T-helper 1 cell (primary cell): ENCODE measurements at regions not wholly inside any gene's neighbourhood (a gene's known extent, or its start where the extent isn't known, plus 50 kb on each side); places are given as distances from the start of the nearest gene placed in this dataset.
"Not testable (repeated sequence)": the region's sequence is repeated elsewhere in the genome, so short reads cannot be mapped to it uniquely, and the experiment has no call there.

Experiments
- DNase-seq, 5 donors: peaks; one replicate each; pipeline ENCODE4 v3.0.0-alpha.2; 2012 to 2020

DNA sequence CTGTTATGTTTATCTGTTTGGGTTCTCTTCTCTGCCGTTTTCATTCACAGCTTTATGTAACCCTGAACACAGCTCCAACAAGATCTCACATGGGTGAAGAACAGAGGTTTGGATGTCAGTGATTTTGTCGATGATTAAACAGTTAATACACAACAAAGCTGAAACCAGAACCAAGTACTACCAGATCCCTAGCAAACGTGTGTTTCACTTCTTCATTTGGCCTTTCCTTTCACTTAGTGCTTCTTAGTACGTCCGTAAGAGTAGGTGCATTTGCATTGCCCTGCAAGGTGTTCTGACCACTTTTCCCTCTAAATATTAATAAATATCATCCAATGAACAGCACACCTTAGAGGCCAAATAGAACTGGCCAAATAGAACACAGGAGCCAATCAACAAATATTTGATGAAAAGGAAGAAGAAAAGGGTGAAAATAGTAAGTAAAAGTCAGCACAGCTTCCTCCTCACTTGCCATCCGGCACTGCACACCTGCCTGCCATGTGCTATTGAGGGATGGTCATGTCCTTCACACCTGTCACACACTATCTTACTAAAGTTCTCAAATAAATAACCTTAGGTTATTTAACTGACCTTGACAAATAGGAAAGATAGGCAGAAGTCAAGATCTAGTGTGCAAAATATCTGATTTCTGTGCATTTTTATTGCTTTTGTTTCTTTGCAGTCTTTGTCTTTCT, 252.6 kb upstream of the ANKRD30A start:
- DNase-seq, result no peak

DNA sequence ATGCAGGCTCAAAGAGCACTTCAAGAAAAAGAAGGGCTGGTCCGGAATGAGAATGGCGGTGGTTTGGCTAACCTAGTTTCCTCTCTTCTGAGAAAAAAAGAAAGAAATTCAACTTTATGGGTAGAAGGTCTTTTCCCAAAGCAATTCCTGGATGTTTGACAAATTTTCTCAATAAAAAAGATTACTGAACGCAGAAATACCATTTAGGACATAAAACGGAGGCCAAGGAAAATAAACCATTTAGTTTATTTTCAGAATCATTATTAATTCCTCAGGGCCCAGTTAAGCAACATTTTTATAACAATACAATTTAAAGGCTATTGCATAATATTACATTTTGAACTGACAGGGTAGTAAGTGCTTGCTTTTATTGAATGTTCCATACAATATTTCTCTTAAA, 284.6 kb upstream of the ANKRD30A start:
- no peak for DNase-seq

DNA sequence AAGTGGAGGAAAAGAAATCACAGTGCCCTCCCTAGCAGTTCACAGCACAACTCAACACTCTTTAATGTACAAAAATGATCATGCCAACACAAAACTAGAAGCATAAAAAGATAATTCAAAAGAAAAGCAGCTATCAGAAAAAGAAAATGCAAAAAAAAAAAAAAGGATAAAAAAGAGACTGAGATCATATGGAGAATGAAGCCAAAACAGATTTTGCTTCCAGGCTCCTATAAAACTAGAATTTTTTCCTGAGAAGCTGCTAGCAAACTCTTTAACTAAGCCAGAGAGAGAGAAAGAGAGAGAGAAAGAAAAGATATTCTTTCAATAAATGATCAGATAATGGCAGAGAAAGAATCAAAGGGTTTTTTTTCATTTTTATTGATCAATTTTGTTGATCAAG, 288.0 kb upstream of the ANKRD30A start:
- no peak for DNase-seq

DNA sequence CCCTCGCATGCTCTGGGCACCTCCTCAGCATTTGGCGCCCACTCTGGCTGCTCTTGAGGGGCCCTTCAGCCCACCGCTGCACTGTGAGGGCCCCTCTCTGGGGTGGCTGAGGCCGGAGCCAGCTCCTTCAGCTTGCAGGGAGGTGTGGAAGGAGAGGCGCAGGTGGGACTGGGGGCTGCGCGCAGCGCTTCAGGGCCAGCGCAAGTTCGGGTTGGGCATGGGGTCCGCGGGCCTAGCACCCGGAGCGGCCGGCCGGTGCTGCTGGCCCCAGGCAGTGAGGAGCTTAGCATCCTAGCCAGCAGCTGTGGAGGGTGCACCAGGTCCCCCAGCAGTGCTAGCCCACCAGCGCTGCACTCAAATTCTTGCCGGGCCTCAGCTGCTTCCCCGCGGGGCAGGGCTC, 305.6 kb upstream of the ANKRD30A start:
- DNase-seq, result no peak

DNA sequence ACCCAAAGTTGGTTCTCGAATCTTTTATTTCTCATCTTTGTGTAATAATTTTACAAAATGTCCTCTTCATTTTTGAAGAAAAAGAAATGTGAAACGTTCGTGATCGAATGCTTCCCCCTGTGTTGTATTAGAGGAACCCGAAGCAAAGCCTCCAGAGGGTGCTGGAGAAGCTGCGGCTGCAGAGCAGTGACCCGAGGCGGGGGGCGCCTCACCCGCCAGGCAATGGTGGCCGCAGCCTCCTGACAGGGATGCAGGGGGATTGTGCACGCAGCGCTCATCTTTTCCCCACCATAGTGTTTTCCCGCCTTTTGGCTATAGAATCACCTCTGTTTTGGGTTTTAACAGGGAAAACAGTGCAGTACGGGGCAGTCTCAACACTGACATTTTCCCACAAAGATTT, 307.5 kb upstream of the ANKRD30A start:
- no peak for DNase-seq

DNA sequence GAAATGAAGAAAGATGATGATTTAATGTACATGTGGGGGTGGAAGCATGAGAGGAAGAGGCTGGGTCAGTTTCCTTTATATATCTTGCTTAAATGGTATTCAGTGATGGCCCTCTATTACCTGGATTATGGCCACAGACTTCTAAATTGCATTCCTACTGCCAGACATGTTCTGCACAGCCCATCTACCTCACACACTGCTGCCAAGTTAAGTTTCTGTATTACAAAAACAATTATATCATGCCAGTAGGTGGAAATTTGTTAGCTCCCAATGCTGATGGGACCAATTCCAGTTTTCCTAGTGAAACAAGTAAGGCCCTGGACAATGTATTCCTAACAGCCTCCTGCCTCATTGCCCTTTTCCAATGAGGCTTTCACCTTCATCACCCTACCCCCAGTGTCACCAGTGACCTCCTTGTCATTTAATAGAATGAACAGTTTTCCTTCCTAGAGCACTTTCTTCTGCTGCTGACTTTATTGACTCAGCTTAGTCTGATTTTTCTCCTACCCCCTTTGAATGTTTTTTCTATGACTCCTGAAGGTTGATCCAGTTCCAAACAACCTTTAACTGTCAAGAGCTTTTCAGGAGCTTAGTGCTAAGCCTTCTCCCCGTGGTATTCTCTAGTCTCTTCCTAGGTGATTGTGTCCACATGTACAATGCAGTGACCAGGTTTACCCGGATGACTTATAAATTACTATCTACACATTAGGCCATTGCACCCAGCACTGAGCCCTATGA, 316.6 kb upstream of the ANKRD30A start:
- no peak for DNase-seq

DNA sequence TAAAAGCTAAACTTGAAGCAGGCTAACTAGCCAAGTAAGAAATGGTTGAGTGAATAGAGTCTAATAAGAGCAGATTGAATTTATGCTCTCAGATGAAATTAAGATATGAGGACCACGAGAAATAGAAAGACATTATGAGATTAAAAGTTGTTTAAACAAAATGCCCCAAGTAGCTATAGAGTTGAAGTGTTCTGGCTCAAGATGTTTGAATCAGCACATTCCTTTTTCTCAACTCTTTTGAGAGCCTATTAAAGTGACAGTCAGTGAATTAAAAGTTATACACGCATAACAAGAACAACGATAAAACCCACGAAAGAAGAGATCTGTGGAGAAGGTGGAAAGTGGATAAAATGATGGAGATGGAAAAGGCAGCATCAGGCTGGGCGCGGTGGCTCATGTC, 322.2 kb upstream of the ANKRD30A start:
- DNase-seq, result no peak

DNA sequence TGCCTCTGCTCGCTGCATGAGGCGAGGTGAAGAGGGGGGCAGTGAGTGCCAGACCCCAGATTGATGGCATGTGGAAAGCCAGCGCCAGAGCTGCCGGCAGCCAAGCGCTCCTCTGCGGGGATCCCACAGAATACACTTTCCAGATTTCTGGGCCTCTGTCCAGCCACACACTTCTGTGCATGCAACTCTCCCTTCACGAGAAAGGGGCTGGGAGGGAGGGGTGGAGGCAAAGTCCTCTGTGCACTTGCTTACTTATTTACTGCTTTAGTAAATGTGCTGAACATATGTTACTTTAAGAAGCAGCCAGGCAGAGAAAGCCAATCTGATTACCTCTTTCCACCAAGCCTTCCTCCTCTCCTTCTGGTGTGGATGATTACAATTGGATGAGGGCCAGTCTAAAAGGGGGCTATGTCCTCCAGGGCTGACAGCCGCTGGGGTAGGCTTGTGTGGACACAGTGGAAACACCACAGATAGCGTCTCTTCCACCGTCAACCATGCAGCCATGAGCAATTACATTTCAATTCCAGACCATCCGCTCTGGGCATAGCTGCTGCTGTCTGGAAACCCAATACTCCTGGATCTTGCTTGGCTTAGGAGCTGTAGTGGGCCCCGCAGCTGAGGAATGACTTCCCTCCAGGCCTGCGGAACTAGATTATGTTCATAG, 322.8 kb upstream of the ANKRD30A start:
- DNase-seq, result no peak

DNA sequence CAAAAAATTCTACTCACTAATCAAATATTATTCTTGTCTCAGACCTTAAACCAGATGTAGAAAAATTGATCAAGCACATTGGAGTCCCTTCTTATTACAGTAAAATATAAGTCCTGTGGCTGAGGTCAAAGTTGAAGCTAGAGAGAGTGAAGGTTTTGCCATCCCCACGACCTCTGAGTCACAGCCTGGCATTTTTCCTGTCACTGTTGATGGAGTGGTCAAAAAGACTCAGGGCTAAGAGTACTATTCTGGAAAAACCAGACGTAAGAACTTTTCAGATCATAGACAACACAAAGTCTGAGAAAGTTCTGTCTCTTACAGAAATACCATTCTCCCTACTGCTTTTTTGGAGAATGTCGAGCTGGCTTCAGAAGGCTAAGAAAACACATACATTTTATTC, 323.7 kb upstream of the ANKRD30A start:
- DNase-seq, result no peak

DNA sequence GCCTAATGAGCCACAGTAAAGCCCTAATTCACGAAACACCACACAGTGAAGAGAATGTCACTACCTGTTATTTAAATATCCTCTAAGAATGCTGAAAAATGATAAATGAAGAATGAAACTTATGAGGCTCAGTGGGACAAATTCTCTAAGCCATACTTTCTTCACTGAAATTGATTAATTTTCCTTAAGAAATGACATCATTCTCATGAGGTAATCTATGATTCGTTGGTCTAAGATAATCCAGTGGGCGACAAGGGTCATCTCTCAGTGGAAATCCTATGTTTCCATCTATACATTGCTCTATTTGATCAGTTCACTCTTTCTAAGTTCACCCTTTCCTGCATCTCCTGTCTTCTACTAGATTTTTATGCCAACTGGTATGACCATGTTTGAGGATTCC, 330.4 kb upstream of the ANKRD30A start:
- DNase-seq, result no peak

DNA sequence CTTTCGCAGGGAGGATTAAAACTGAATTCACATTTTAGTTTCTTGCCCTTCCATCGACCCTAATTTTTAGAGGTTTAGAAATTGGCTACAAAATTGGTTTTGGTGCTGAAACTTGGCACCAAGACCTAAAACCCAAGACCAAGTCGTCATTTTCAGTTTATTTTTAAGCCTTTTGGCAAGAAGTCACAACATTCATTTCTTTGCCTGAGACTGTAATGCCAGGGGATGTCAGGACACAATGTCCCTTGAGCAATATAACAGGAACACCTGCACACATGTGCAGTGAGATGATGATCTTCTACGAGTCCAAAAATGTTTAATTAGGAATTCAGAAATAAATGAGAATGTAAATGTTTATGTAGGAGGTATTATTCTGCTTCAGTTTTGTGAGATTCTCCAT, 335.4 kb upstream of the ANKRD30A start:
- DNase-seq, result no peak

DNA sequence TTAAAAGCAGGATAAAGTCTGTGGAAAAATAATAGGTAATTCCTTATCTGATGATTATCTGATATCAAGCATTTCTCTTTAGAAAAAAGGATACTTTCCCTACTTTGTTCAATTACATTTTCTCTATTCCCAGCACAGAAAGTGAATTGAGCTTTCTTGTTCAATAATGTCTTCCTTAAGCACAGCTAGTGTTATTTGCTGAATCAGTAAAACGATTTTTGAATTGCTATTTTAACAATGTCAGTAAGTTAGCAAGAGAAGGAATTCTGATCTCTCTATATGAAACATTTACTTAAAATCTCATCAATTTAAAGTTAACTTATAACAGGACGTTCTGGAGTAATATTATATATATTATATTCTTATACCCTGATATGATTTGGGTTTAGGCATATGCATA, 337.2 kb upstream of the ANKRD30A start:
- DNase-seq, result no peak

DNA sequence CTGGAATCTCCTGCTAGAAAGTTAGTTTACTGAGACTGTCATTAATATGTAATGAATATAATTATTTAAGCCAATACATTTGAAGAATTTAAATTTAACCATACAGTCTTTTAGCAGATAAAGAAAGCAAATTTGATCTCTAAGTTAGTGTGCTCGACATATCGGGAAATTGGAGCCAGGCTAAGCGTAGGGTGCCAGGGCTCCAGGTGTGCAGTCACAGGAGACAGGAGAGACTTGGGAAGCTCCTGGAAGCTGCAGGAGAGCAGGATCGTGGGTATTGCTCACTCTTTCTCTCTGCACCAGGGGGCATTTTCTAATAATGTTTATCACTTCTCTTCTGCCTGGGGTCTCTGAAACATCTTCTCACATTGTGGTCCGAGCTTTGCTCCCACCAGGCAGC, 342.0 kb upstream of the ANKRD30A start:
- DNase-seq, result no peak

DNA sequence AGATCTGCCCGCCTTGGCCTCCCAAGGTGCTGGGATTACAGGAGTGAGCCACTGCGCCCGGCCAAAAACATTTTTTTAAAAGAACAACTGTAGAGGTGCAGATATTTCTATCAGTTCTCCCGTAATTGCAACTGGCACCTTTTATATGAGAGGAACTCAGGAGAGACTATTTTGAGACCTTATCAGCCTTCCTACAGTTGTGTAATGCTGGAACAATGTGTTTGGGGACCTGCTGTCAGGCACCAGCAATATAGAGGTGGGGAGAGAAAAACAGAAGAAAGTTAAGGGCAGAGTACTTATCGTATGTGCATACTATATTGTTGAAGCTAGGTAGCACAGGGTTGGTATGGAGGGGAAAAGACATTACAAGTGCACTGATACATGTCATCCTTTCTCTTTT, 343.8 kb upstream of the ANKRD30A start:
- DNase-seq, result no peak

DNA sequence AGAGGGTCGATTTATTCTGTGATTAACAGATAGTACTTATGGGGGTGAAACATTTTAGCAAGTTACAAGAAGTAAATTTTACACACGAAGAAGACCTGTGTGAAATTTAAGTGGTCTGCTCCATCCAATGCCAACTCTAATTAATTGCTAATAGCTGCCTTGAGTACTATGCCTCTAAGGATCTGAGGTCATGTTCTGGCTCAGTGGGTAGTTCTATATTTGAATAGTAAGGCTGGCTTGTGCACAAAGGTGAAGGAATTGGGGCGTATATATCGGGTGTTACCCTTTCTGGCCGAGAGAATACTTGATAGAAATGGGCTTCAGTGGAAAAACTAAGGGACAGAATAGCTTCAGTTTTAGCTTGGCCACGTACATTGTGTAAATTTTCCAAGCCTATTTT, 345.2 kb upstream of the ANKRD30A start:
- no peak for DNase-seq

DNA sequence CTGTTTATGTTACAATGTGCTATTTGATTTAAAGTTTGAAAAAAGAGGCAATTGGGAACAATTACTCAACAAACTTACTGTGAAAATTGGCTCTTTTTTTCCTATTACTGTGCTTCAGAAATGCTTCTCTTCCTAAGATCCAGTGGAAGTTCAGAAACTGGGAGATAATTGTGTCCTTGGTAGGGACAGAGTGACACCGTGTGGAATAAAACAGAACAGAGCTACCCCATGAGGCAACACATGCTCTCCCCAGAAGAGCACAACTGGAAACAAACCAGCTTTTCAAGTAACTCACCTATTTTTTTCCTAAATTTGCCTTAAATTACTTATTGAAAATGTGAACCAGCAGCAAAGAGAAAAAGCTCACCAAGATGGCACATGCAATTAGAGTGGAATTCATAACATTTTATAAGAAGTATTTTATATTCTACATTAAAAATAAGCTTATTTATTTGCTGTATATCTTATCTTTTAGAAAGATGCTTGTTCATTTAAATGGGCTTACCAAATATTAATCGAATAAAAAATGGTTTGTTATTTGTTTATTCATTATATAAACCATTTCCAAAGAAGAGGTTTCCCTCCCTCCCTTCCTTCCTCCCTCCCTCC, 346.1 kb upstream of the ANKRD30A start:
- DNase-seq, result no peak

DNA sequence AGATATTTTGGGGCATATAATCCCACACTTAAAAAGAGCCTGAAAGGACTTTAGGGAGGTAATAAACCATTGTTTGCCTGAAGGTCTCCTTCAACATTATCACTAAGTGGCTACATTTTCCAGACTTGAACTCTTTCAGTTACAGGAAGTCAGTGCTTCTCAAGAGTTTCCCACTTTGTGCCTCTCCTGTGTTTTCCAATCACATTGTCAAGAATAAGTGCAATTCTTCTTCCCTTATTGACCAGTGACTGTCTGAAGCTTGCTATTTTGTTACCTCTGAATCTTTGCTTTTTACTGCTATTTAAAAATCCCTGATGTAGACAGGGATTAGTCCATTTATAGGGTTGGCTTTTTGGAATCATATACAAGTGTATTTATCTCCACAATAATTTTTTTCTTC, 346.7 kb upstream of the ANKRD30A start:
- DNase-seq, result no peak

DNA sequence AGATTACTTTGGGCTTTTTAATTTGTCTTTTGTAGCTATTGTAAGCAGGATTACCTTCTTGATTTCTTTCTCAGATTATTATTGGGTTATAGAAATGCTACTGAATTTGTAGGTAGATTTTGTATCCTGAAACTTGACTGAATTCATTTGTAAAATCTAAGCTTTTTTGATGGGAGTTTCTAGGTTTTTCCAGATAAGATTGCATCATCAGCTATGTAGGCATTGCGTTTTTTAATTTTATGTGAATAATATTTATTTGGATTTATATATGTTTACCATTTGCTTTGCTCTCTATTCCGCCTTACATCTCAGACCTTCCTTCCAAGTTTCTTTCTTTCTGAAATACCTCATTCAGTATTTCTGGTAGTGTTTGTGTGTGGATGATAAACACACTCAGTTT, 351.7 kb upstream of the ANKRD30A start:
- no peak for DNase-seq

DNA sequence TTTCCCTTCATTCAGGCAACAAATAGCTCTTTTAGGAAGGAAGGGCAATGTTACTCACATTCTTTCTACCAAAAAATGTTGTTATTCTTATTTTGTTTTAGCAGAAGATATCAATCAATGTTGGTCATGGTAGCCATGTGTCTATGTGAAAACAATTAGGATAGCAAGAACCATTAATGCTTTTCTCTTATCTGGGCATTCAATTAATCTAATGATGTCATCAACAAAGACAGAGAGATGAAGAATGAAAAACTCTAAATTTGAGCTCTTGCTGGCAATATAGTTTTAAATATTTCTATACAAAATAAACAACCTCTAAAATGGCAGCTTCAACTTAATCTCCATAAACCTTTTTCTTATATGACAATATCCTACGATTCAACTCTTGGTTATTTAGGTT, 353.7 kb upstream of the ANKRD30A start:
- DNase-seq, result no peak

DNA sequence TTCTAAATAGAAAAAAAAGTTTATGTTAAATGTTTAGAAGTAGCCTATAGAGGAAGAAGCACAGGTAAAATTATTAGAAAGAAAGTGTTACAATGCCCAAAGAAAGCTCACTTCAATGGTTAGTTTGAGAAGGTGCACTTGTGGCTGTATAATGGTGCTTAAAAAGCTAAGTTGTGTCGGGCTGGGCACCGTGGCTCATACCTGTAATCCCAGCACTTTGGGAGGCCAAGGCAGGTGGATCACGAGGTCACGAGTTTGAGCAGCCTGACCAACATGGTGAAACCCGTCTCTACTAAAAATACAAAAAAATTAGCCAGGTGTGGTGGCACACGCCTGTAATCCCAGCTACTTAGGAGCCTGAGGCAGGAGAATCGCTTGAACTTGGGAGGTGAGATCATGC, 355.7 kb upstream of the ANKRD30A start:
- DNase-seq, result not testable (repeated sequence)

DNA sequence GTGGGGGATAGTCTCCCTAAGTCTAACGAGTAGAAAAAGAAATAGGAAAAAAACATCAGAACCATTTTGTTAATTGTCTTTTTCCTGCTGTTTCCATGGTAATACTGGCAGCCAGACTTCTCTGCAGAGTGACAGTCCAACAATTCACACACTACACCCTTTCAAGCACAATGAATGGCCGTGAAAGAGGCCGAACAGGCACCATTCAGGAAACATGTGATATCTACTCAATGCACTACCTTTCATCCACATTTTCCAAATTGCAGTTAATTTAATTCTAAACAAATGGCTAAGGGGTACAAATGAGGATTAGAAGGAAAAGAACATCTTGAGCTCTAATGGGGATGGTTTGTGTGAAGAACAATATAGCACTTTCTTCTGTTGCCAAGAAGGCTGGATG, 358.5 kb upstream of the ANKRD30A start:
- no peak for DNase-seq

DNA sequence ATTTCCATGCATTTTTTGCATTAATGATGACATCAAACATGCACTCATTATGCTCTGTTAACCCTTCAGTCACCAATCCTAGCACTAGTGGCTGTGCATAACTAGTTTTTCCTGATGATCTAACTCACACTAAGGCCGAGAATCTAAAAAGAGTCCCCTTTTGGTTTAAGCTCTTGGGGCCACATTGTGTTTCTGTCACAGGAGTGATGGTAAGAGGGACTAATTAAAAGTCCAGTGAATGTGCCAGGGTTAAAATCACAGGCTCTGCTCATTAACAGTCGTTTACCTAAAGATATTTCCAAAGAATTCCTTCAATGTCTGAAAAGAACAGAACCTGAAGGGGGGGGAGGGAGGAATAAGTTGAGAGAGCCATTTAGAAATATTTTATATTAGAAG, 359.0 kb upstream of the ANKRD30A start:
- no peak for DNase-seq

DNA sequence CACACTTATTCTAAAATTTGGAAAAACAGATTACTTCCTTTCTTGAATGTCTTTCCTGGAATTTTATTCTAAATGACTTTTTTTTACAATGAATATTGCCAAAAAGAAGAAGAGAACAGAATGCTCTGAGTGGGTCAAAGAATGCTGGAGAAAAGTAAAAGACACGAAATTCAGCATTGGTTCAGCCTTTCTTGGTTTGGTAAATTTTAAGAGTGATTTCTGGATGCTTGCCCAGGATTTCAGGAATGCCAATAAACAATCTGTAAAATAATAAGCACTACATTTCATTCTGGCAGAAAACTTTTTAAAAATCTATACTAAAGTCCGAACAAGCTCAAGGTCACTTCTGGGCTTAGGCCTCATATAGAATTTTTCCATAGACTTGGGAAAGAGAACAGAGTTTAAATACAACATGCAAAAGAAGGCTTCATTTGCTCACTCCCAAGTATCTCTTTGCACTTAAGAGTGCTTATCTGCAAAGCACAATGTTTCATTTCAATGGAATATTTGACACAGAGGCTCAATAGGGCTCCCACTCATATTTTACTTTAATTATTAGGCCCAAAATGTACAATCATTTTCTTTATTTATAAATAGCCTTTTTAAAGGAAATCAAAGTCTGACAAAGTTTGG, 359.5 kb upstream of the ANKRD30A start:
- no peak for DNase-seq
